GM18511 (cell line): ENCODE measurements at regions not wholly inside any gene's neighbourhood (a gene's known extent, or its start where the extent isn't known, plus 50 kb on each side); places are given as distances from the start of the nearest gene placed in this dataset.

Source experiments
- ATAC-seq: cut with Tn5 transposase; IDR thresholded peaks from one replicate; pipeline ENCODE4 v1.9.1; 2021; ENCODE audit warnings: mild to moderate bottlenecking, moderate library complexity; ENCODE audit not compliant: unreplicated experiment

DNA sequence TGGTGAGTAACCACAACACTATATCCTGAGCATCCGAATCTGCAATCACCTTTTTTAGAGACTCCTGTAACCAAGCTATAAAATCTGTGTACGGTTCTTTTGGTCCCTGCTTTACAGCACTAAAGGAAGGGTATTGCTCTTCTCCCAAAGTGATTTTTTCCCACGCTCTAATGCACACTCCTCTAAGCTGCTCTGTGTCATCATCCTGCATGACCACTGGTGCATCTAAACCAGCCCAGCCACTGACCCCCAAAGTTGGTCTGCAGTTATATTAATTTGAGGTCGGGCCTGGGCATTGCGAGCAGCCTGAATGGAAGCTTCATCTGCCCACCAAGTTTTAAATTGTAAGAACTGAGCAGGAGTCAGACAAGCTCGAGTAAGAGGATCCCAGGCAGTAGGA, 480.0 kb downstream of the PTPRU start:
- no peak for ATAC-seq

DNA sequence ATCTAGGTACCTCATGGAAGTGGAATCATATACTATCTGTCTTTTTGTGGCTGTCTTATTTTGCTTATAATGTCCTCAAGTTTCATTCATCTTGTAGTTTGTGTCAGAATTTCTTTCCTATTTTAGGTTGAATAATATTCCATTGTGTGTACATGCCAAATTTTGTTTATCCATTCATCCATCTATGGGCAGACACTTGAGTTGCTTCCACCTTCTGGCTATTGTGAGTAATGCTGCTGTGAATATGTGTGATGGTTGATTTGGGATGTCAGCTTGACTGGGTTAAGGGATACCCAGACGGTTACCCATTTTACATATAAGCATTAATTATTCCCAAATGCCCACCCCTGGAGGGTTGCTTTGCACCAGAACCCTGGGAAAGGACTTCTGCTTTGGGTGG, 477.5 kb downstream of the PTPRU start:
- ATAC-seq: no peak

DNA sequence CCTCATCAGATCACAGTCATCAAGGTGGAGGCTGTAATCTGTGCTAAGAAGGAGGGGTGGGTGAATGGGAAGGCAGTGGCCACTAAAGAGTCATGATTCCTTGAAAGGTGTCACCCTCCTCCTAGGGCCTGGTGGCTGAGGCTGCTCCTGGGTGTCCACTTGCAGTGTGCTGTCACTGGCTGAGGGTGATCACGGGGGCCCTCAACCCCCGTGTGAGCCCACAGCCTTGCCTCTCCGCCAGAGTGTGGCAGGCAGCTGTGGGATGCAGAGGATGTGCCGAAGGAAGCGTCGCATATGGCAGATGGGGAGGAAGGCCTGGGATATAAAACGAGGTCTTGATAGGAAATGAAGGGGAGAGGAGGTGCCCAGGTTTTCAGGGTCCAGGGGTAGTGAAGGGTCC, 476.5 kb downstream of the PTPRU start:
- ATAC-seq: no peak

DNA sequence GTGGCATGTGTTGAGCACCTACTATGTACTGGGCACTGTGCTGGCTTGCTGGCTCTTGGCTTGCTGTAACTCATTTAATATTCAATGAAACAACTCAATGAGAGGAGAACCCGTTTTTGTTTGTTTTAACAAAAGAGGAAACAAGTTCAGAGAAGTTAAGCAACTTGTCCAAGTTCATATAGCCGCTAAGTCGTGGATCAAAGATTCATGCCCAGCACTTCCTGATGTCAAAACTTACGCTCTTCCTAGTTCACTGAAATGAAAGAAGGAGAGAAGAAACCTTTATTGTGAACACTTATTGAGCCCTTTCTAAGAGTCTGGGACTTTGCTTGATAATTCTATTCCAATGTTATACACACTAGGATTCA, 475.9 kb downstream of the PTPRU start:
- ATAC-seq: no peak

- peak; percentile 65 for ATAC-seq
These were observed 475.4 kb downstream of the PTPRU start for GRCh38 chr1:29711582-29712283.

GRCh38 chr1:29709704-29710280, 473.5 kb downstream of the PTPRU start:
- no peak for ATAC-seq

- no peak for ATAC-seq
These were observed 472.7 kb downstream of the PTPRU start for GRCh38 chr1:29708796-29709703.

- no peak for ATAC-seq
These were observed 472.1 kb downstream of the PTPRU start for GRCh38 chr1:29708381-29708780.

DNA sequence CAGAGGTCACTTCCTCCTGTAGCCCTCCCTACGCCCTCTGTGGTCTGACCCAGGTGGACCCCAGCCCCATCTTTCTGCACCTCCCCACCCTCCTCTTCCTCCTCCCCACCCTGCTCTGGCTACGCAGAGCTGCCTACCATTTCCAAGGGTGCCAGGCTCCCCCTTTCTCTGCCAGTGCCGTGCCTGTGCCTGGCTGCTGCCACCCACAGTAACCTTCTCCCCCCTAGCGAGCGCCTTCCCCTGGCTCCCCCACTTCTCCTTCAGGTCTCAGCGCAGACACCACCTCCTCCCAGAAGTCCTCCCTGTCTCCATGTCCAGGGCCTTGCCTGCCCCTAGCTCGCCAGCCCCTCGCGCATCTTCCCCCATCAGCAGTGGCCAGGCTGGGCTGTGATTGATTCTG, 471.5 kb downstream of the PTPRU start:
- ATAC-seq: no peak

GRCh38 chr1:29706936-29707335, 470.6 kb downstream of the PTPRU start:
- no peak for ATAC-seq

GRCh38 chr1:29704430-29704829, 468.1 kb downstream of the PTPRU start:
- ATAC-seq: no peak

DNA sequence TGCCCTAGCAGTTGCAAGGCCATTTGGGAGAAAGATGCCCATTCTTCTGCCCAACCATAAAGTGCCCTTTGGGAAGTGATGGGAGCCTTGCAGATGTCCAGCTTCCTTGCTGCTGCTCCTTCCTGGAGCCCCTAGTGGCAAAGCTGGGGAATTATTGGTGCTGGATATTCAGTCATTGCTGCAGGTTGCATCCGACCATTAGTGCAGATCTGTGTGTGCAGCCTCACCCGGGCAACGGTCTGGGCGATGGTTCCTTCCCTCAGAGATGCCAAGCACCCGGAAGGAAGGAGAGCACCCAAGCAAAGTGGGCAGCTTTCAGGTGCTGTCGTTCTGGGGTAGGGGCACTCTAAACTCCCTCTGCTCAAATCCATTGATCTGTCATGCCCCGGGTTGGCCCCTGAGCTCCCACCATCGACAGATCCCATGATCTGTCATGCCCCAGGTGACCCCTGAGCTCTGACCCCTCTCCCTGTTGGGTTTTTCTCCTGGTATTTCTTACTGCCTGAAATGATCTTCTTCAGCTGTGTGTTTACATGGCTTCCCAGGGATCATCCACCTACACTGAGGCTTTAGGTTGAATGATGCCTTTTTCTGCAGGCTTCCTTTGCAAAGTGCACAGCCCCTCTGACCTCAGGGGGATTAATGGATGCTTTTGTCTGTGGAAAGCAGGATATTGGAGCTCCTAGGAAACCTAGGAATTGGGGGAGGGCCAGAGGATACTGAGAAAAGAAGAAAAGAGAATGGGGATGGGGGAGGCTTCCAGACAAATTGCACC, 467.5 kb downstream of the PTPRU start:
- ATAC-seq: no peak

DNA sequence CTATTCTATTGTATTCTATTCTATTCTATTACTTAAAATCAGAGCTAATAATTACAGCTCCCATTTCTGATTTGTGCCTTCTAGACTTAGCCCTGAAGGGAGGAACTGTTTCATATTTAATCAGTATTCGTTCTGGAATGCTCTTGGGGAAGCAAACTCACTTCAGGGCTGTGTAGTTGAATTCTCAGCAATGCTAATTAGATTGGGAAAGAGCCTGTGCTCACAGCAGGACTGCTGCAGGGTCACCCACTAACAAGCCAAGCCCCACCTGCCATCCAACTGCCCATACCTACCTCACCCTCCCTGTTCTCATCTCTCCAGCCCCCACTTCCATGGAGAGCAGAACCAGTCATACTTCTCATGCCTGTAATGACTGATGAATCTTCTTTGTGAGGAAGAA, 464.2 kb downstream of the PTPRU start:
- ATAC-seq: no peak

DNA sequence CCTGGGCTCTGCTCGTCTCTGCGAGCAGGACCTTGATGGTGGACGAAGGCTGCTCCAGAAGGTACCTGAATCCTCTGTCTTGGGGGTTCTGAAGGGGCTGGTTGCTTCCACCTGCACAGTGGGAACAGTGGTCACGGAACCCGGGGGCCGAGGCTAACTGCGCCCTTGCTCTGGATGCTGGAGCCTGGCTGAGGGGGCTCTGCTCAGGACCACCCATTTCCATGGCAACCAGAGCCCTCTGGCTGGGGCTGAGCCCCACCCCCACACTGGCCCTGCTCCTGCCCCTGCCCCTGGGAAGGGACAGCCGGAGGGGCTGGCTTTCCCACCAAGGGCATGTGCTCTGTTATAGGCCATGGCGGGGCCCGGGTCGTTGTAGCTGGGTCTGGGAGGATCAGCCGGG, 462.3 kb downstream of the PTPRU start:
- ATAC-seq: no peak

GRCh38 chr1:29698033-29698432, 461.7 kb downstream of the PTPRU start:
- ATAC-seq: no peak

DNA sequence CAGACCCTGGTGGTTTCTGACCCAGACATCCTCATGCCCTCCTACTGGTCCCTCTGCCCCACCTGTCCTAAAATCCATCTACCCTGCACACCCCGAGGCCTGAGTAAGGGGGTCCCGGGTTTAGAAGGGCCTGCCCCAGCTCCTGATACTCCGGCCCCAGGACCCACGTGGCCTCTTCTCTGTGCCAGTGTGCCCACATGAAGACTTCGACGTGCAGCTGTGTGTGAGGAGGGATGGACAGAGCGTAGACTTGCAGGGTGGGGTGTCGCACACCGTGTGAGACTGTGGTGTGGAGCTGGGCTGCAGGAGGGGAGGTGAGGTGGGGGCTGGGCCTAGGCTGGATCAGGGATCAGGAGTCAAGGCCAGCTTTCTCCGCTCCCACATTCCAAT, 461.1 kb downstream of the PTPRU start:
- ATAC-seq: no peak

- no peak for ATAC-seq
These were observed 460.5 kb downstream of the PTPRU start for GRCh38 chr1:29696656-29697390.

DNA sequence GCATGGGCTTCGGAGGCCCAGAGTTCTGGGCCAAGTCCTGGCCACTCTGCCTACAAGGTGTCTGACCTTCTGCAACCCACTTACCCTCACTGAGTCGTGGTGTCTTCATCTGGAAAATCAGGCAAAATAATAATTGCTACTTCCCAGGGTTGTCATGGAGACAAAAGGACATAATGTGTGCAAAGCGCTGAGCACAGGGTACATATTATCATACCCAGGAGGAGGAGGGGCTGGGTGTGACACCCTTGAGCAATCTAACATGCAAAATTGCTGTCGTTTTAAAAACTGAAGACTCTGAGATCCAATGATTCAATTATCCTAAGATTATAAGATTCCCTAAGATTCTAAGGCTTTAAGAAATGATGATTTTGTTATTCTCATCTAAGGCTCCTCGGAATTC, 459.5 kb downstream of the PTPRU start:
- no peak for ATAC-seq

GRCh38 chr1:29695036-29695435, 458.7 kb downstream of the PTPRU start:
- no peak for ATAC-seq

GRCh38 chr1:29691499-29691898, 455.2 kb downstream of the PTPRU start:
- no peak for ATAC-seq

GRCh38 chr1:29690156-29690555, 453.8 kb downstream of the PTPRU start:
- no peak for ATAC-seq
